MM.1S (cell line): ENCODE measurements at regions not wholly inside any gene's neighbourhood (a gene's known extent, or its start where the extent isn't known, plus 50 kb on each side); places are given as distances from the start of the nearest gene placed in this dataset.

ENCODE experiments used
- EZH2 ChIP-seq: fragments of 300-600 bp; sonication (generic); optimal IDR thresholded peaks from 2 replicates; pipeline ENCODE3; 2017; ENCODE audit warnings: low read depth, mild to moderate bottlenecking, antibody characterized with exemption, low read length, mixed read lengths
- TF ChIP-seq, protein P1 (sequence below): fragments of 300-600 bp; sonication (generic); IDR thresholded peaks from 2 replicates; pipeline ENCODE4 v1.5.1; 2016; ENCODE audit warnings: antibody characterized with exemption, low read length, mixed read lengths

DNA sequence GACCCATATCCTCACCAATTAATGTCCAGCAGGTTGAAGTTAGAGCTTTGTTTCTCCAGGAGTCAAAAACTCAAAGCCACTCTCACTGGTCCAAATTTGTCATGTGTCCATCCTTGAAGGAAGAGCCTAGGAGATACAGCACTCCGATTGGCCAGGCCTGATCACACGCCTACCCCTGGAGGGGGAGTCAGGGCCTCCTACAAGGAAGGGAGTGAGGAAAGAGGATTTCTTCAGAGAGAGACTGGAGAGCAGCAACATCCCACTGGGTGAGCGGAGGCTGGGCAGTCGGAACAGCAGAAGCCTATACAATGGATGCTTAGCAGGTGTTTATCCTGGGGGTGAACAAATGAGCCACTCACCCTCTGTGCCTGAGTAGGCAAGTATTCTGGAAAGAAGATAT lies 113.9 kb downstream of the TRIM29 start:
- TF ChIP-seq, protein P1, sequence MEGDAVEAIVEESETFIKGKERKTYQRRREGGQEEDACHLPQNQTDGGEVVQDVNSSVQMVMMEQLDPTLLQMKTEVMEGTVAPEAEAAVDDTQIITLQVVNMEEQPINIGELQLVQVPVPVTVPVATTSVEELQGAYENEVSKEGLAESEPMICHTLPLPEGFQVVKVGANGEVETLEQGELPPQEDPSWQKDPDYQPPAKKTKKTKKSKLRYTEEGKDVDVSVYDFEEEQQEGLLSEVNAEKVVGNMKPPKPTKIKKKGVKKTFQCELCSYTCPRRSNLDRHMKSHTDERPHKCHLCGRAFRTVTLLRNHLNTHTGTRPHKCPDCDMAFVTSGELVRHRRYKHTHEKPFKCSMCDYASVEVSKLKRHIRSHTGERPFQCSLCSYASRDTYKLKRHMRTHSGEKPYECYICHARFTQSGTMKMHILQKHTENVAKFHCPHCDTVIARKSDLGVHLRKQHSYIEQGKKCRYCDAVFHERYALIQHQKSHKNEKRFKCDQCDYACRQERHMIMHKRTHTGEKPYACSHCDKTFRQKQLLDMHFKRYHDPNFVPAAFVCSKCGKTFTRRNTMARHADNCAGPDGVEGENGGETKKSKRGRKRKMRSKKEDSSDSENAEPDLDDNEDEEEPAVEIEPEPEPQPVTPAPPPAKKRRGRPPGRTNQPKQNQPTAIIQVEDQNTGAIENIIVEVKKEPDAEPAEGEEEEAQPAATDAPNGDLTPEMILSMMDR, result no peak
- TF ChIP-seq EZH2, result no peak
